ENCODE measurements at regions not wholly inside any gene's neighbourhood (a gene's known extent, or its start where the extent isn't known, plus 50 kb on each side); places are given as distances from the start of the nearest gene placed in this dataset.
A peak's percentile ranks its signal among the peaks of the same experiment; 100 is the strongest.

DNA sequence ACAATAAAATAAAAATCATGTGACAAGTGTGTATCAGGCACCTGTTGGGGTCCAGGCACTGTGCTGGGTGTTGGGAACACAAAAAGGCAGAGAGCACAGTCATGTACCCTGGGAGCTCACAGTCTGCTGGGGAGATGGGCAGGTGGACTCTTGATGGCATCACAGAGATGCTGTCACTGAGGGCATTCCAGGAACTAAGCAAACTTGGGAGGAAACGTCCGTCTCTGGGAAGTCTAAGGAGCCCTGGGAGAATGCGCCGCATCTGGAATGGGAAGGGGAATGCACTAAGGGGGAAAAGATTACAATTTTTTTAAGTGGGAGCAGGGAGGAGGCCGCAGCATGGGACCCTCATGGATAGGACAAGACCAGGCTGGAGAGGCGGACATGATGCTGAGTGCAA is 80.9 kb upstream of the ZNF423 start:
- Mint-ChIP-seq H3K27me3 (peaks cover 23% of the 10 kb centered on the region), H3K36me3 (ENCODE audit: insufficient read depth) (peaks cover 3% of the 10 kb centered on the region), H3K4me3 (ENCODE audit: low read depth) (no peak overlapping the region), H3K9me3 (ENCODE audit: low read depth) (peaks cover 6% of the 10 kb centered on the region), H3K4me1 (ENCODE audit: low read depth) (peaks cover 17% of the 10 kb centered on the region), H3K27ac (no peak overlapping the region)
- no peak for DNase-seq (ENCODE audit: low spot score, unreplicated experiment)
- TF ChIP-seq, protein P1, sequence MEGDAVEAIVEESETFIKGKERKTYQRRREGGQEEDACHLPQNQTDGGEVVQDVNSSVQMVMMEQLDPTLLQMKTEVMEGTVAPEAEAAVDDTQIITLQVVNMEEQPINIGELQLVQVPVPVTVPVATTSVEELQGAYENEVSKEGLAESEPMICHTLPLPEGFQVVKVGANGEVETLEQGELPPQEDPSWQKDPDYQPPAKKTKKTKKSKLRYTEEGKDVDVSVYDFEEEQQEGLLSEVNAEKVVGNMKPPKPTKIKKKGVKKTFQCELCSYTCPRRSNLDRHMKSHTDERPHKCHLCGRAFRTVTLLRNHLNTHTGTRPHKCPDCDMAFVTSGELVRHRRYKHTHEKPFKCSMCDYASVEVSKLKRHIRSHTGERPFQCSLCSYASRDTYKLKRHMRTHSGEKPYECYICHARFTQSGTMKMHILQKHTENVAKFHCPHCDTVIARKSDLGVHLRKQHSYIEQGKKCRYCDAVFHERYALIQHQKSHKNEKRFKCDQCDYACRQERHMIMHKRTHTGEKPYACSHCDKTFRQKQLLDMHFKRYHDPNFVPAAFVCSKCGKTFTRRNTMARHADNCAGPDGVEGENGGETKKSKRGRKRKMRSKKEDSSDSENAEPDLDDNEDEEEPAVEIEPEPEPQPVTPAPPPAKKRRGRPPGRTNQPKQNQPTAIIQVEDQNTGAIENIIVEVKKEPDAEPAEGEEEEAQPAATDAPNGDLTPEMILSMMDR (IDR thresholded peaks at IDR 0.05; ENCODE audit: unreplicated experiment): no peak

DNA sequence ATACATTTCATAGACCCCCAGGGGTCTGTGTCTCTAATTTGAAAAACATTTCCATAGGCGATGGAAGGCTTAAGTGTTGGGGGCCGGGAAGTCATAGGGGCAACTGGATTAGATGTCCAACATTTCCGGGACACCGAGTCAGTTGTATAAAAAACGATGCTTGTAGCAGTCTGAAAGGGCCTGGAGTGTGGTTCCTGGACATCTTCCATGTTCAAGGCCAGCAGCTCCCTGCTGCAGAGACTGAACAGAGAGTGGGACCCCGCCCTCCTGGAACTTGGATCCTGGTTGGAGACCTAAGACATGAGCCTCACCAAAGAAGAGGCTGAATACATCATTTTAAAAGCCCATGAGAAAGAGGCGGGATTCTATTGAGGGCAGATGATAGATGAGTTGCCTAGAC is 82.0 kb upstream of the ZNF423 start:
- peaks cover 6% of the 10 kb centered on the region for H3K9me3 Mint-ChIP-seq (ENCODE audit: low read depth)
- DNase-seq (ENCODE audit: low spot score, unreplicated experiment): no peak
- TF ChIP-seq, protein P1 (IDR thresholded peaks at IDR 0.05; ENCODE audit: unreplicated experiment): no peak
- H3K27me3 Mint-ChIP-seq: peaks cover 15% of the 10 kb centered on the region
- H3K4me1 Mint-ChIP-seq (ENCODE audit: low read depth): peaks cover 11% of the 10 kb centered on the region
- H3K27ac Mint-ChIP-seq: no peak overlapping the region
- H3K4me3 Mint-ChIP-seq (ENCODE audit: low read depth): no peak overlapping the region
- peaks cover 3% of the 10 kb centered on the region for H3K36me3 Mint-ChIP-seq (ENCODE audit: insufficient read depth)

DNA sequence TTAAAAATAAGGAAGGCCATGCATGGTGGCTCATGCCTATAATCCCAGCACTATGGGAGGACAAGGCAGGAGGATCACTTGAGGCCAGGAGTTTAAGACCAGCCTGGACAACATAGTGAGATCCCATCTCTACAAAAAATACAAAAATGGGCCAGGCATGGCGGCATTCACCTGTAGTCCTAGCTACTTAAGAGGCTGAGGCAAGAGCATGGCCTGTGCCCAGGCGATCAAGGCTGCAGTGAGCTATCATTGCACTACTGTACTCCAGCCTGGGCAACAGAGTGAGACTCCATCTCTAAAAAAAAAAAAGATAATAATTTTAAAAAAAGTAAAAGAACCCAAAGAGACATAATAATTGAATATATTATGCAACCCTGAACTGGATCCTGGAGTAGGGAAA is 83.6 kb upstream of the ZNF423 start:
- peaks cover 3% of the 10 kb centered on the region for H3K36me3 Mint-ChIP-seq (ENCODE audit: insufficient read depth)
- H3K4me1 Mint-ChIP-seq (ENCODE audit: low read depth): peaks cover 7% of the 10 kb centered on the region
- H3K4me3 Mint-ChIP-seq (ENCODE audit: low read depth): no peak overlapping the region
- peaks cover 5% of the 10 kb centered on the region for H3K27me3 Mint-ChIP-seq
- DNase-seq (ENCODE audit: low spot score, unreplicated experiment): no peak
- H3K9me3 Mint-ChIP-seq (ENCODE audit: low read depth): peaks cover 6% of the 10 kb centered on the region
- TF ChIP-seq, protein P1 (IDR thresholded peaks at IDR 0.05; ENCODE audit: unreplicated experiment): no peak
- no peak overlapping the region for H3K27ac Mint-ChIP-seq

- no peak for DNase-seq (ENCODE audit: low spot score, unreplicated experiment)
- H3K4me3 Mint-ChIP-seq (ENCODE audit: low read depth): no peak overlapping the region
- H3K27ac Mint-ChIP-seq: no peak overlapping the region
- H3K27me3 Mint-ChIP-seq: peaks cover 2% of the 10 kb centered on the region
- H3K36me3 Mint-ChIP-seq (ENCODE audit: insufficient read depth): peaks cover 3% of the 10 kb centered on the region
- TF ChIP-seq, protein P1 (IDR thresholded peaks at IDR 0.05; ENCODE audit: unreplicated experiment): no peak
- peaks cover 5% of the 10 kb centered on the region for H3K4me1 Mint-ChIP-seq (ENCODE audit: low read depth)
- H3K9me3 Mint-ChIP-seq (ENCODE audit: low read depth): peaks cover 6% of the 10 kb centered on the region
Measured at GRCh38 chr16:49940464-49941224, 84.4 kb upstream of the CNEP1R1 start.

- Mint-ChIP-seq H3K27ac (peak overlapping the region; percentile 84), H3K4me3 (ENCODE audit: low read depth) (no peak overlapping the region), H3K27me3 (peaks cover 2% of the 10 kb centered on the region)
Measured at GRCh38 chr16:49944221-49944620, 80.8 kb upstream of the CNEP1R1 start.

More at GRCh38 chr16:49944221-49944620, 80.8 kb upstream of the CNEP1R1 start:
- H3K36me3 Mint-ChIP-seq (ENCODE audit: insufficient read depth): no peaks in the 10 kb centered on the region
- DNase-seq (ENCODE audit: low spot score, unreplicated experiment): no peak
- peaks cover 6% of the 10 kb centered on the region for H3K9me3 Mint-ChIP-seq (ENCODE audit: low read depth)
- peaks cover 5% of the 10 kb centered on the region for H3K4me1 Mint-ChIP-seq (ENCODE audit: low read depth)
- TF ChIP-seq, protein P1 (IDR thresholded peaks at IDR 0.05; ENCODE audit: unreplicated experiment): no peak
